GM18861 (cell line): ENCODE measurements at regions not wholly inside any gene's neighbourhood (a gene's known extent, or its start where the extent isn't known, plus 50 kb on each side); places are given as distances from the start of the nearest gene placed in this dataset.

Source experiments
- ATAC-seq: cut with Tn5 transposase; IDR thresholded peaks from one replicate; pipeline ENCODE4 v1.9.1; 2021; ENCODE audit not compliant: unreplicated experiment

- no peak for ATAC-seq
Observed at GRCh38 chr1:208537198-208537597, 293.0 kb upstream of the PLXNA2 start.

DNA sequence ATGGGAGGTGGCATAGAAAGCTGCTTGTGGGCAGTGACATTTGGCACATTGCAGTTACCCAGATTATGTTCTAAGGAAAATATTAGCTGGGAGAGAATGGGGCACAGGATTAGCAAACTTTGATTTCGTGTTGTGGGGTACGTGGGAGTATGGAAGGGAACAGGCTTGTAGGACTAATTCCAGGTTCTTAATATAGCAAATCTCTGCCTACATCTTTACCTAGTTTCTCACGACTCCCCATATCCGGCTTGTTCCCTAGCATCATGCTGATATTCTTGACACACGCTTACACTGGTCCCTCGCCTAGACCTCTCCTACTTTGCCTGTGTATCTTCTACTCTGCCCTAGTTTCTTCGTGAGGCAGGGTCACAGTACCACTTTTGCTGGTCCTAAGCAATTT lies 293.9 kb upstream of the PLXNA2 start:
- no peak for ATAC-seq

- no peak for ATAC-seq
Observed at GRCh38 chr1:208538587-208538986, 294.4 kb upstream of the PLXNA2 start.

DNA sequence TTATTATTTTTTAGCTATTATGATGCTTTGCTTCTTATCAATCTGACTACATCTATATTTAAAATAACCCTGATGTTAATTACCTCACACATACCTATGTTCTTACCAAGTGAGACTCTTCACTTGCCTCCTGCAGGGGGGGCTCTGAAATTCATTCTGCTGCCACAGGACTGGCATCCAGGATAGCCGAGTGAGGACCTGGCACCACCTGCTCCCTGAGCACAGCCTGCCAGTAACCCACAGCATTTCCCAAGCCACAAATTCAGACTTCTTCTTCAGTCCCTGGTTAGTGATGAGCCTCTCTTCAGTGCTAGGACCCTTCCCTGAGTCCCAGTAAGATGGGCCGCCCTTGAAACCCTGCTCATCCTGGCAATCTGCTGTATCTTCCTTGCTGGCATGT lies 296.5 kb upstream of the PLXNA2 start:
- ATAC-seq = no peak

DNA sequence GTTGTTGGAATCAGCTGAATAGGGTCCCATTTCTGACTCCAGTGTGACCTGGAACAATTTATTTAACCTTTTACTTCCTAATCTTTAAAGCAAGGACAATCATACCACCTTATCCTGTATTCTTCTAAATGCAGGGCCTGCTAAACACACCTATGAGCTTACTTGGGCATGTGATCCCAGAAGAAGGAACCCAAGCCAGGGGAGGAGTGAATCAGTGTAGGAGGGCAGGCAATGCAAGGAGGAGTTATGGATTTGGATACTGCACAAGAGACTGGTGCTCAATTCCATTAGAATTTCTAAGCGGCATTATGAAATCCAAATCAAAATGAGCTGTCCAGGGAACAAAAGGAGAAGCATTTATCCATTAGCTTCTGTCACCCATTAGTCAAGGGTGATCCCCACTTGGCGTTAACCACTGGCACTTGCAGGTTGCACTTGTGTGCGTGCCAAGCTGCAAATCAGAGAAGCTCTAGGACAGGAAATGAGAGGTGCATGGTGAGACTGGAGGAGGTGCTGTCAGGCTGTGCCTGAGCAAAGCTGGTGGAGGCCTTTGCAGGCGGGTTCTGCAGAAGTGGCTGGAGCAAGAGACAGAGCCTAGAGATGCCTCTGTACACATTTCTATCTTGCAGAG lies 297.2 kb upstream of the PLXNA2 start:
- no peak for ATAC-seq

- ATAC-seq = no peak
Observed at GRCh38 chr1:208542309-208542708, 298.1 kb upstream of the PLXNA2 start.

- no peak for ATAC-seq
Observed at GRCh38 chr1:208544053-208544452, 299.9 kb upstream of the PLXNA2 start.

GRCh38 chr1:208544794-208545193 lies 300.6 kb upstream of the PLXNA2 start:
- ATAC-seq = peak; percentile 55

DNA sequence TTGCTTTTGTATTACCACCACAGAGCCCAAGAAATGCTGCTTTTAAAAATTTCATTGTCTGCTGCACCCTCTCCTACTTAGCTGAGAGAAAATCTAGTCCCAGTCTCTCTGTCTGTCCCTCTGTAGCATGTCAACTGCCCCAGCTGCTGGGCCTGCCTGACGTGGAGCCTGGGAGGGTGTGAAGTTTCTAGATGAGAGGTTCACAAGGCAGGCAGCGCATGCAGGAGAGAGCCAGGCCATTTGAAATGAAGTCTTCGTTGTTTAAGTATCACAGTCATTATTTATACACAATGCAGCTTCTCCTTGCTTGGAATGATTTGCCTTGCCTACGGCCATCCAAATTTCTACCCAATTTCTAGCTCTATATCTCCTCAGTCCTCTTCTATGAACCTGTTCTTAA lies 306.8 kb upstream of the PLXNA2 start:
- ATAC-seq = no peak

DNA sequence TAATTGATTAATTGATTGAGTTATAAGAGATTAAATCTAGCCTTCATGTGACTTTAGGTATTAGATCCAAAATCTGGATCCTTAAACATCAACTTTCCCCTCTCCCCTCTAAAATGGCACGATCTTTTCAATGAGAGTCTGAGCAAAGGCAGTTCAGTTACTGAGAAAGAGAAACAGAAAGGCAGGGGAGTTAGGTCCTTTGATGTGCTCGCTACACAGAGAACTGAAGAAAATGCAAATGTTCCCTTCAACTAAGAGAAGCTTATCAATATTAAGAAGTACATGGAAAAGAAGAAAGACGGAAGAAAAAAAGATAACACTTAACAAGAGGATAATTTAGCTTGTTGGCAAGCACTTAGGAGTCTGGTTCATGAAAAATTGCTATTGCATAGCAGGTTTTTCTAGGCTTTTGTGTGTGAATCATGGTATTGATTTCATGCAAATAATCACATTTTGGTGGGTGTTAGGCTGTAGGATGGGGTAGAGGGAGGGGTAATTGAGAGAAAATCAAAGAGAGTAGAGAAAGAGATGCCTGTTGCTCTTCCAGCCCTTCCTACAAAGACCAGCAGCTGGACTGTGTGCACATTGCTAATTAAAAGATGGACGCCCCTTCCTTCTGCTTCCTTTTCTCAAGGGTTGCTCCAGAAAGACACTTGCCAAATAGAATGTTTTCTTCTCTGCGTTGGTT lies 307.6 kb upstream of the PLXNA2 start:
- ATAC-seq = no peak

- no peak for ATAC-seq
Observed at GRCh38 chr1:208552928-208553327, 308.7 kb upstream of the PLXNA2 start.

DNA sequence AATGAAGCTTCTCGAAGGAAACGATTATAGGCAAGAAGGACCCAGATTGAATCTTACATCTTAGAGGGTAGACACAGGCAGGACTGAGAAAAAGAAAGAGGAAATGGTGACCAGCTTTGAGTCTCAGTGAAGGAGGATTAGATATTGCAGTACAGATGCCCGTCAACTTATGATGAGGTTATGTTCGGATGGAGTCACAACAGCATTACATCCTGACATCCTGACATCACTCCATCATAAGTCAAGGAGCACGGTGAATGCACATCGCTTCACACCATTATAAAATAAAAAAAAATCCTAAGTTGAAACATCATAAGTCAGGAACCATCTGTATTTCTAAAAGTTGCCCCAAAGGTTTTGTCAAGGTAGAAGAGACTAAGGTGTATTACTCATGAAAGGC lies 312.3 kb upstream of the PLXNA2 start:
- ATAC-seq = no peak

DNA sequence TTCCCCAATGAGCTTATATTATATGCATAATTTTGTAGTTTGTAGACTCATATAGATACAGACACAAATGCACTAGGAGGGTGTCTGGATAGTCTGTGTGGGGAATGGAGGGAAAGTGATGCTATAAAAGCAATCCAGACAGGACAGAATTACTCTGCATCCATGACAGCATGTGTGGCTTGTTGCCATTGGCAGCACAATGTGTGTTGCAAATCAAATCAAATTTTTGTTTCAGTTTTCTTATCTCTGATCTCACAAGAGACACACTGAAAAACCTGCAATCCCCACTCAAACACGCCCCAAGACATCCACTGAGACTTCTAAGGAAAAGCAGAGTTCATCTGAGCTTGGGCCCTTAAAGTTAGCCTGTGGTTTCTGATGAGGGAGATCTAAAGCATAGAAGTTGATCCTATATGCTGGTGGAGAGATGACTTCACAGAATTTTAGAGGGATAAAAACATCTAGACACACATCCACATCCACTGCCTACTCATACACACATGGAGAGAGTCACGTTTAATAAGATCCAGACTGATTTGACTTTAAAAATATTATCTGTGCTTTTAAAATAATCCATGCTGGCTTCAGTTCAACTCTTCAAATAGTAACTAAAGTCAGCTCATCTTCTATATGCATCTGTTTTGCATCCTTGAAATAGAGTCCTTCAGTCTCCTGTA lies 313.0 kb upstream of the PLXNA2 start:
- ATAC-seq = no peak

GRCh38 chr1:208557723-208558094 lies 313.5 kb upstream of the PLXNA2 start:
- no peak for ATAC-seq

DNA sequence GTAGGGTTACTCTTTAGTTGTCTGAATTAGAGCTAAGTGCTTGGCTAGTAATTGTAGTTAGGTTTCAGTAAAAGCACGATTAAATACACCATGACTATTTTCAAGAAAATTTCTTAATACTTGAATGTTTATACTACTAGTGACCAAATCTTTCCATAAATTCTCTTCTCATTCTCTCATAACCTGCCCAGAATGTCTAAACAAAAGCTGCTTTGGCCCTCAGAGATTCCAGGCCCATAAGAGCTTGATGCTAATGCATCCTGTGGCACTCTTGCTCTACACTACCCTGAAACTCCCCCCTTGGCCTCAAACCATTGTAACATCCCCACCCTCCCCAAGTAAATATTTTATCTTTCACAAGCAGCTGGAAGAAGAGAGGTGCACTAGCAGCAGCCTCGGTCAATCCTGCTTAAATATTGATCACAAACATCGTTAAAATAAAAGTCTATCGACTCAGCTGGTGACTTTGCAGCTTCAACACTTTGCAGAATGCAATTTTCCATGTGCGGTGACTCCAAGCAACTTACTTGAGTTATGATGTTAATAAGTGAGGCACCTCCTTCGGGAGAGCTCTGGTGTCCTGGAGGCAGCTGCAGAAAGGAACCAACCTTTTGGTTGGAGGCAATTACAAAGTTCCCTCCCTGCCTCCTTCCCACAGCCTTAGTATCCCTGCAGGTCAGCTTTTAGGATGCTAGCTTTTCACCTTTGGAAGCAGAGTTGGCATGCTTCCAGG lies 315.6 kb upstream of the PLXNA2 start:
- ATAC-seq = no peak

DNA sequence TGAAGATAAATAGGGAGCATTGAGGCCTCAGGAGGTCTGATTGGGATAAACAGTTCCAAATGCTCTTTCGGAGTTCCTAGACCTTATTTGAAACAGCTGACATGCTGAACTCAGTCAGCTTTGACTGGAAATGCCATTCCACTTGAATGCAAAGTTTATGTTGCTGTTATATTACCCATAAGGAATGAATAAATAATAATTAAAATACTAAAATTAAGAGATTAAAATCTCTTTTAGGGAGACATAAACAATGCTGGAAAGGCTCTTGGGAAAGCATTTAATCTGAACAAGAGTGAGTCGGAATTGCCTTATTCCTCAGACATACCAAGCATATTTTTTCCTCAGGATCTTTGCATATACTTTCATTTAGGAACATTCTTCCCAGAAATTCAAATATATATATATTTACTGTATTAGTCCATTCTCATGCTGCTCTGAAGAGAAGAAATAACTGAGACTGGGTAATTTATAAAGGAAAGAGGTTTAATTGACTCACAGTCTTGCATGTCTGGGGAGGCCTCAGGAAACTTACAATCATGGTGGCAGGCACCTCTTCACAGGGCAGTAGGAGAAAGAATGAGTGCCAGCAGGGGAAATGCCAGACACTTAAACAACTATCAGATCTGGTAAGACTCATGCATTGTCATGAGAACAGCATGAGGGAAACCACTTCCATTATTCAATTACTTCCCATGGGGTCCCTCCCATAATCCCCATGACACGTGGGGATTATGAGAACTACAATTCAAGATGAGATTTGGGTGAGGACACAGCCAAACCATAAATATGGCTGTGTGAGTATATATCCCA lies 318.2 kb upstream of the PLXNA2 start:
- no peak for ATAC-seq

GRCh38 chr1:208564466-208564865 lies 320.3 kb upstream of the PLXNA2 start:
- ATAC-seq = no peak

DNA sequence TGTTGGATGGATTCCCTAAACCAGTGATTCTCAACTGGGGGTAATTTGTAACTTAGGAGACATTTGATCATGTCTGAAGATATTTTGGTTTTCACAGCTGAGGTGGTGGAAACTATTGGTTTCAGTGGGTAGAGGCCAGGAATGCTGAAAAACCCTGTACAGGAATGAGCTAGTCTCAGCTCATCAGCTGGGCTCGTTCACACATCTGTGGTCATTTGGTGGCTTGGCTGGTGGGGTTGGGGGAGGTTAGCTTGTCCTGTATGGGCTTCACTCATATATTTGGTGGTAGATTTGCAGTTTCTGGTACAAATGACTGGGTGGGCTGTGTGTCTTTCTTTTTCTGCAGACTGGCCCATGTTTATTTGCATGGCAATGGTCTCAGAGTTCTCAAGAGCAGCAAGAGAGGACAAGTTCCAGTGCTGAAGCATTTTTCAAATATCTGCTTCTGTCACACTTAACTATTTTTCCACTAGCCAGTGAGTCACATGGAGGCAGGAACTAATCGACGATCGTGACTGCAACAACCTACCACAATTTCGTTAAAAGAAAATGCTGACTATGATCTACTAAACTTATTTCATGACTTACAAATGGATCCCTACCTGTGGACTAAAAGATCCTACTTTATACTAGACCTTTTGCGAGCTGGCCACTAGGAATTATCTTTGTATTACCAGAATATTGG lies 321.7 kb upstream of the PLXNA2 start:
- ATAC-seq = no peak

DNA sequence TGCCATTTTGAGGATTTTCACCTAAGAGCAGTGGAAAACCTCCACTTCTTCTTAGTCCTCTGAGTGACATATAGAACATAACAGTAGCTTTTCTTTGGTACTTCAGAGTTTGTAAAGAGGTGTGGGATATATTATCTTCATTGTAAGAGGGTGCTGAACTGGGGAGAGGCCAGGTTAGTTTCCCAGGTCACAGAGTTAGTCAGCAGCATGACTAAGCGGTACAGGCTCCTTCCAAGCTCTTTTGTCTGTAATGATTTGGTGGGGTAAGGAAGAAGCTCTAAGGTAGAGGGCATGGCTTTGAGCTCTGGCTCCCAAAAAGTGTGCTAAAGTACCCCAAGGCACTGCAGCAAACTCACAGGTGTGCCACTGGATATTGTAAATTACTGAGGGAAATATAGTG lies 325.0 kb upstream of the PLXNA2 start:
- no peak for ATAC-seq

DNA sequence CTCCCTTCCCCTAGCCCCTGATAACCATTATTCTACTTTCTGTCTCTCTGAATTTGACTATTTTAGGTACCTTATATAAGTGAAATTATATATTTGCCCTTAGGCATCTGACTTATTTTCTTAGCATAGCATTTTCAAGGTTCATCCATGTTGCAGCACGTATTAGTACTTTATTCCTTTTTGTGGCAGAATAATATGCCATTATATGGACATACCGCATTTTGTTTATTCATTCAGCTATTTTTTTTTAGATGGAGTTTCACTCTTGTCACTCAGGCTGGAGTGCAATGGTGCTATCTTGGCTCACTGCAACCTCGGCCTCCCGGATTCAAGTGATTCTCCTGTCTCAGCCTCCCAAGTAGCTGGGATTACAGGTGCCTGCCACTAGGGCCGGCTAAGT lies 326.2 kb upstream of the PLXNA2 start:
- ATAC-seq = no peak
